Muscle of back (tissue), 3 donors: ENCODE measurements at regions not wholly inside any gene's neighbourhood (a gene's known extent, or its start where the extent isn't known, plus 50 kb on each side); places are given as distances from the start of the nearest gene placed in this dataset.
A peak's percentile ranks its signal among the peaks of the same experiment; 100 is the strongest.
"Not testable (repeated sequence)": the region's sequence is repeated elsewhere in the genome, so short reads cannot be mapped to it uniquely, and the experiment has no call there.

ENCODE experiments used
- DNase-seq, 3 donors: peaks; one replicate each; pipeline versions ENCODE4 v3.0.0 to v3.0.0-alpha.2; 2013

GRCh38 chr17:63078707-63079106, 112.7 kb downstream of the TANC2 start:
- DNase-seq: no peak

DNA sequence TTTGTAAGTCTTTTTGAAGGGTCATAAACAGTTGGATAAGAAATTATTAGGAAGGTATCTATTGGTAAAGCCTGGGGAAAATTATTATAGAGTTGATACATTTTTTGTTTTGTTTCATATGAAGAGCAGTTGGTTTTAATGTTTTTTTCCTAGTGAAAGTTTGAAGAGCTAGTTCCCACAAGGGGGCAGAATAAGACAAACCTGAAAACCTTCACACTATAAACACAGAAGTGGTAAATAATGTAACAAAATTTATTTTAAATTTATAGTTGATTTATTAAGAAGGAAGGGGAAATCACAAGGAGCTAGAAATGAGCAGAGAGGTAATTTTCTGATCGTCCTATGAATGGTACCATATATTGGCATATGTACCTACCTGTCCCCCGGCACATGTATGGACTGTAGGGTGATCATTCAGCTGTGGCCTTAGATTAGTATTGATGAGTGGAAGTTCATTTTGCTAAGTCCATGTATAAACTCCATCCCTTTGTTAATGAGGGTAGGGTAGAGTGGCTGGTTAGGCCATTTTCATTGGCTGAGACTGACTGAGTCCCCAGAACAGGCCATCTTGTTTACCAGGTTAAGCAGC, 116.3 kb downstream of the TANC2 start:
- peak in 2 of 3 donors; percentile 13 to 46 for DNase-seq

GRCh38 chr17:63082952-63083351, 116.9 kb downstream of the TANC2 start:
- no peak for DNase-seq

GRCh38 chr17:63086483-63087185, 120.6 kb downstream of the TANC2 start:
- DNase-seq: no peak

GRCh38 chr17:63090358-63091114, 124.5 kb downstream of the TANC2 start:
- DNase-seq: not testable (repeated sequence)

DNA sequence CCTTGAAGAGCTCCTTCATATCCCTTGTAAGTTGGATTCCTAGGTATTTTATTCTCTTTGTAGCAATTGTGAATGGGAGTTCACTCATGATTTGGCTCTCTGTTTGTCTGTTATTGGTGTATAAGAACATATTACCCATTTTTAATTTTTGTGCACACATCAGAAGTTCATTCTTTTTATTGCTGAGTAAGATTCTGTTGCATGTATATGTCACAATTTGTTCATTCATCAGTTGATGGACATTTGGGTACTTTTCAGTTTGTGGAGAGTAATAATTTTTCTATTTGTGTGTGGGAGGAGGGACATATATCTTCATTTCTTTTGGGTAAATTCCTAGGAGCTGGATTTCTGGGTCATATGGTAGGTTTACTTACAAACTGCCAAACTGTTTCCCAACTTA, 125.9 kb downstream of the TANC2 start:
- DNase-seq: not testable (repeated sequence)

- no peak for DNase-seq
Measured at GRCh38 chr17:63094631-63095030, 128.6 kb downstream of the TANC2 start.

- no peak for DNase-seq
Measured at GRCh38 chr17:63095459-63095858, 129.4 kb downstream of the TANC2 start.

- no peak for DNase-seq
Measured at GRCh38 chr17:63095879-63096278, 129.8 kb downstream of the TANC2 start.

- DNase-seq: no peak
Measured at GRCh38 chr17:63096426-63096825, 130.4 kb downstream of the TANC2 start.

DNA sequence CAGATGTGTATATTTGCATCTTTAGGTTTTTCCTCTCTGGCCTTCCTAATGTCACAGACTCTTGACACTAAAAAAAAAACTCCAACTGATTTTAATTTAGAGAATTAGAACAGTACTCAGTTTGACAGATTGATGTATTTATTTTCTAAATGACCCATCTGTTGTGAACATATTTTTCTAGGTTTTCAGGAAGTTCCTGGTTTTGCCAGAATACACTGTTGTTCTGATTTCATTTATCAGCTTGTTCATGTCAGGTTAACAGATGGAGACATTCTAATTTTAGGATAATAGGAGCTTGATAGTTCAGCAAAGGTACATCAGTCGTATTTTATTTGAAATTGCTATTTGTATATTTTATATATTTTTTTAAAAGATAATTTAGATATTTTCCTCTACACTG, 133.4 kb downstream of the TANC2 start:
- DNase-seq: no peak

GRCh38 chr17:63102034-63102433, 136.0 kb downstream of the TANC2 start:
- DNase-seq: no peak

GRCh38 chr17:63106050-63106449, 140.0 kb downstream of the TANC2 start:
- DNase-seq: no peak

DNA sequence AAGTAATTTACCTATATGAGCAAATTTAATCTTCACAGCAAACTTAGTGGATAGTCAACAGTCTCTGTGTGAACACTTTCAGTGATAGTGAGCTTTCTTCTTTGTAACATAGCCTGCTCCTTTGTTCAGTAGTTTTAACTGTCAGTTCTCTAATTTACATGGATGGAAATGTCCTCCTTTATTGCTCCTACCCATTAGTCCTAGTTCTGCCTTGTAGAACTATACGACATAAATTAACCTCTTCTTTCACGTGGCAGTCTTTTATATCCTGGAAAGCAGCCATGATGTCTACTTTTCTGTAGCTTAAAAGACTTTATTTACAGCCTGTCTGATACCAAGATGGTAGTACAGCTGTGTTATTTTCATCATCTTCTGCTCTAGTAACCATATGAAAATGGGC, 143.6 kb downstream of the TANC2 start:
- DNase-seq: no peak

- no peak for DNase-seq
Measured at GRCh38 chr17:63113167-63113566, 147.1 kb downstream of the TANC2 start.

DNA sequence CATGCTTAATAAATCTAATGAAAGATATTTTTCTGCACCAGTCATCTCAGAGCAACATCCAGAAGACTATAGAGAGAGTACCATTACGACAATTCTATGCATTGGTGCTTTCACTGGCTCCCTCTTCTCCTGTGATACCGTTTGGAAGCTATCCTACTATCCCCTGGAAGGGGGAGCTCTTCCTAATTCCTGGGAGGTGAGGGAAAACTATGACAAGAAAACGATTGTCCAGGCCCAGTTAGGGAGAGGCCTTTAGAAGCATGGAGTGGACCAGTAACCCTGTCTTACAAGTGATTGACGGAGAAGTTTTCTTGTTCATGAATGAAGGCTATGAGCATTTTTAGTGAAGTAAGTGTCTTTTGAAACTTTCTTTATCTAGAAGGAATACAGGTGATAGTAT, 150.2 kb downstream of the TANC2 start:
- DNase-seq: no peak

DNA sequence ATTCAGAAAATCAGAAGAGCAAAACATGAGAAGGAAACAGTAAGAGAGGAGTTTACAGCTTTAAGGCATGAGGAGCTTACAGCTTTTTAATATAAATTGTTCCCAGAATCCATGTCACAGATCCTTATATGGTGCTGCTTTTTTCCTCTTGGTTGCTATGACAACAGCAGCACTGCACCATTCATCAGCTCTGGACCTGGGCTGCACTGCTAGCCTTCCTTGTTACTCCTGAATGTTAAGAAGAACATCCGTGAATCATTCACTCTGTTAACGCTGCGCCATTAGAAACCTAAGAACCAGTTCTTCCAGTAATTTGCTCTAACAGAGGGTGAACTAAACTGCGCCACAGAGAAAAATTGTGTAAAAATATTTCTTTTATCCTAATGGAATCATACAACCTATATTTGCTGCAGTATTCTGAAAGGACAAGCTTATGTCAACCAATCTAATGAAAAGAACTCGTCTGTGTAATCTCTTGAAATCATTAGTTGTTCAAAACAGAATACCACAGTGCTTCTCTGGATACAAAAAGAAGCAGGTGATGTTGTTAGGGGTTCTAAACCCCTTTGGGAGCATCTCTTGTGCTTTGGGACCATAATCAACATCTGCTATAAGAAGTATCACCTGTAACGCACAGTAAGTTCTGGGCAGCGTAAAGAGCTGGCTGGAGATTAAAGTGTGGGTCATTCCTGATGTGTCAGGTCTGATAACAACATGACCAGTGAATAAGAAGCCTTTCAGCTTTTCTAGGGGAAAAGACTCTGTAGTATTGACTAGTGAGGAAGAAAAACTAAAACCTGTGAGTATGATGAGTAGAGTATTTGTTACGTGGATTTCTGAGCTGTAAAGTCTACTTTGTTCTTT, 151.2 kb downstream of the TANC2 start:
- DNase-seq: peak in 2 of 3 donors; percentile 33 to 48

DNA sequence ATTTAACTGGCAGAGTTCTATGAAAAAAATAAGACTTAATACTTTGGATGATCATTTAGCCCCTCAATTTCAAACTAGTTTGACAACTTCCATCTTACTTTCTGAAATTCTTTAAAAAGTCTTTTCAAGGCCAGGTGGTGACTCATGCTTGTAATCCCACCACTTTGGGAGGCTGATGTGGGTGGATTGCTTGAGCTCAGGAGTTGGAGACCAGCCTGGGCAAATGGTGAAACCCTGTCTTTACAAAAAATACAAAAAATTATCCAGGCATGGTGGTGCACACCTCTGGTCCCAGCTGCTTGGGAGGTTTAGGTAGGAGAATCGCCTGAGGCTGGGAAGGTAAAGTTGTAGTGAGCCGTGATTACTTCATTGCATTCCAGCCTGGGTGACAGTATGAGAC, 154.4 kb downstream of the TANC2 start:
- no peak for DNase-seq

- no peak for DNase-seq
Measured at GRCh38 chr17:63124536-63124935, 158.5 kb downstream of the TANC2 start.

DNA sequence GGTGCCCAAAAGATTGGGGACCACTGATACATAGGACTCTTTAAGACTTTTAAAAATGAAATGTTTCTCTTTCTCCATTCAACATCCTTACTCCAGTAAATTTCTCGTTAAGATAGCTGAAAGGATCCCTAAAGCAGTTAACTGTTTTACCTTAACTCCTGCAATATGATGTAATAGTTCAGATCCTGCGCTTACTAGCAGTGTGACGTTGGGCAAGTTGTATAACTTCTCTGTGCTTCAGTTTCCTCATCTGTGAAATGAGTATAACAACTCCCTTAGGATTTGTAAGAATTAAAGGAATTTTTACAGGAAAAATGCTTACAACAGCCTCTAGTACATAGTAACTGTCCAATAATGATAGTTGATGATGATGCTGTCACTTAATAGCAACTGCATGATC, 158.9 kb downstream of the TANC2 start:
- DNase-seq: no peak

GRCh38 chr17:63125987-63126386, 160.0 kb downstream of the TANC2 start:
- no peak for DNase-seq

- DNase-seq: no peak
Measured at GRCh38 chr17:63126607-63127006, 160.6 kb downstream of the TANC2 start.
